Hepatocyte (in vitro differentiated cells): ENCODE measurements at regions not wholly inside any gene's neighbourhood (a gene's known extent, or its start where the extent isn't known, plus 50 kb on each side); places are given as distances from the start of the nearest gene placed in this dataset.

ENCODE experiments used
- DNase-seq: peaks from one replicate; pipeline ENCODE4 v3.0.0-alpha.2; 2016; ENCODE audit warnings: low spot score
- H2AFZ ChIP-seq: fragments of 200-600 bp; sonication (generic); 2 replicates; pipeline ENCODE4 v1.6.0; 2016; ENCODE audit warnings: antibody characterized with exemption, mild to moderate bottlenecking
- H3K27ac ChIP-seq: fragments of 200-600 bp; sonication (generic); 2 replicates; pipeline ENCODE4 v1.5.1; 2016; ENCODE audit warnings: mild to moderate bottlenecking
- H3K27me3 ChIP-seq: fragments of 200-600 bp; sonication (generic); 2 replicates; pipeline ENCODE4 v1.6.1; 2016
- H3K36me3 ChIP-seq: fragments of 200-600 bp; sonication (generic); replicated peaks from 2 replicates; pipeline ENCODE4 v1.5.1; 2016; ENCODE audit warnings: low read depth; ENCODE audit not compliant: insufficient read depth
- H3K4me1 ChIP-seq: fragments of 200-600 bp; sonication (generic); 2 replicates; pipeline ENCODE4 v1.5.1; 2016; ENCODE audit warnings: mild to moderate bottlenecking, moderate library complexity; ENCODE audit not compliant: insufficient read depth
- H3K4me2 ChIP-seq: fragments of 200-600 bp; sonication (generic); 2 replicates; pipeline ENCODE4 v1.6.0; 2016
- H3K4me3 ChIP-seq: fragments of 200-600 bp; sonication (generic); 2 replicates; pipeline ENCODE4 v1.5.1; 2016; ENCODE audit warnings: mild to moderate bottlenecking
- H3K79me2 ChIP-seq: fragments of 200-600 bp; sonication (generic); 2 replicates; pipeline ENCODE4 v1.6.0; 2017; ENCODE audit warnings: mild to moderate bottlenecking
- H3K9me2 ChIP-seq: fragments of 200-600 bp; sonication (generic); replicated peaks from 2 replicates; pipeline ENCODE4 v1.6.0; 2017; ENCODE audit warnings: mild to moderate bottlenecking; ENCODE audit not compliant: insufficient read depth
- H3K9me3 ChIP-seq: fragments of 200-600 bp; sonication (generic); 2 replicates; pipeline ENCODE4 v1.5.1; 2016; ENCODE audit warnings: low read depth, mild to moderate bottlenecking
- H4K20me1 ChIP-seq: fragments of 200-600 bp; sonication (generic); 2 replicates; pipeline ENCODE4 v1.6.0; 2016; ENCODE audit warnings: mild to moderate bottlenecking; ENCODE audit not compliant: insufficient read depth, poor library complexity, severe bottlenecking
- EZH2 ChIP-seq: fragments of 200-600 bp; sonication (generic); IDR thresholded peaks from 2 replicates; pipeline ENCODE4 v1.6.1; 2016; ENCODE audit warnings: antibody characterized with exemption, mild to moderate bottlenecking, borderline replicate concordance
- EZH2phosphoT487 ChIP-seq: fragments of 200-600 bp; sonication (generic); IDR thresholded peaks from one replicate; pipeline ENCODE4 v1.6.1; 2018; ENCODE audit warnings: antibody characterized with exemption, mild to moderate bottlenecking, low read depth, moderate library complexity; ENCODE audit not compliant: unreplicated experiment, severe bottlenecking
- WGBS: methylation state at CpG from one replicate; pipeline ENCODE4 v1.1.6; 2016; ENCODE audit warnings: low lambda C conversion rate; ENCODE audit errors: missing lambda C conversion rate; 5-methylcytosine and 5-hydroxymethylcytosine counted together
- TF ChIP-seq, protein P1 (sequence below): fragments of 200-600 bp; sonication (generic); IDR thresholded peaks from 2 replicates; pipeline ENCODE4 v1.5.1; 2016; ENCODE audit warnings: antibody characterized with exemption, mild to moderate bottlenecking; ENCODE audit not compliant: poor library complexity

DNA sequence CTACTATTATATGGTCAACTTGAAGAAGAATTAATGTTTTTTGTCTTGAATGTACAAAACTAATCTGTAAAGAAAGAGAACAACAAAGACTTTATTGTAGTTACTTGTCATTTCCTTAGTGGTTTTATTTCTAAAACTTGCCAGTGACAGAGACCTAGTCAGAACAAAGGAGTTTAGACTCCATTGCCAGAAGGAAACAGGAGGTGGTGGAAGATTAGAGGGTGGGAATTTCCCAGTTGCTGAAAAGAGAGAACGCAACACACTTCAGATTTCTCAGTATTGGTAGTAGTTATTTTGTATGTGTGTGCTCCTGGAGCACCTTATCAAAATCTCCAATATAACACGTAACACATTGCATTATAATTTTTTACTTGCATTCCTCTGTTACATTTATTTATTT lies 81.4 kb downstream of the CDCA7 start:
- no peaks in the 10 kb centered on the region for H3K27me3 ChIP-seq
- peaks cover 8% of the 10 kb centered on the region for H3K4me1 ChIP-seq
- no peak overlapping the region for H3K4me2 ChIP-seq
- DNase-seq, result no peak
- no peak overlapping the region for H3K27ac ChIP-seq
- no peaks in the 10 kb centered on the region for H3K9me3 ChIP-seq
- 98% methylated on average over 2 of the region's 2 CpGs for WGBS
- H3K9me2 ChIP-seq, result no peaks in the 10 kb centered on the region
- no peak overlapping the region for H2AFZ ChIP-seq
- H3K4me3 ChIP-seq, result no peak overlapping the region
- TF ChIP-seq, protein P1, sequence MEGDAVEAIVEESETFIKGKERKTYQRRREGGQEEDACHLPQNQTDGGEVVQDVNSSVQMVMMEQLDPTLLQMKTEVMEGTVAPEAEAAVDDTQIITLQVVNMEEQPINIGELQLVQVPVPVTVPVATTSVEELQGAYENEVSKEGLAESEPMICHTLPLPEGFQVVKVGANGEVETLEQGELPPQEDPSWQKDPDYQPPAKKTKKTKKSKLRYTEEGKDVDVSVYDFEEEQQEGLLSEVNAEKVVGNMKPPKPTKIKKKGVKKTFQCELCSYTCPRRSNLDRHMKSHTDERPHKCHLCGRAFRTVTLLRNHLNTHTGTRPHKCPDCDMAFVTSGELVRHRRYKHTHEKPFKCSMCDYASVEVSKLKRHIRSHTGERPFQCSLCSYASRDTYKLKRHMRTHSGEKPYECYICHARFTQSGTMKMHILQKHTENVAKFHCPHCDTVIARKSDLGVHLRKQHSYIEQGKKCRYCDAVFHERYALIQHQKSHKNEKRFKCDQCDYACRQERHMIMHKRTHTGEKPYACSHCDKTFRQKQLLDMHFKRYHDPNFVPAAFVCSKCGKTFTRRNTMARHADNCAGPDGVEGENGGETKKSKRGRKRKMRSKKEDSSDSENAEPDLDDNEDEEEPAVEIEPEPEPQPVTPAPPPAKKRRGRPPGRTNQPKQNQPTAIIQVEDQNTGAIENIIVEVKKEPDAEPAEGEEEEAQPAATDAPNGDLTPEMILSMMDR, result no peak
- TF ChIP-seq EZH2 (no peak), EZH2phosphoT487 (no peak)
- H4K20me1 ChIP-seq, result no peaks in the 10 kb centered on the region
- H3K79me2 ChIP-seq, result no peaks in the 10 kb centered on the region
- no peaks in the 10 kb centered on the region for H3K36me3 ChIP-seq

DNA sequence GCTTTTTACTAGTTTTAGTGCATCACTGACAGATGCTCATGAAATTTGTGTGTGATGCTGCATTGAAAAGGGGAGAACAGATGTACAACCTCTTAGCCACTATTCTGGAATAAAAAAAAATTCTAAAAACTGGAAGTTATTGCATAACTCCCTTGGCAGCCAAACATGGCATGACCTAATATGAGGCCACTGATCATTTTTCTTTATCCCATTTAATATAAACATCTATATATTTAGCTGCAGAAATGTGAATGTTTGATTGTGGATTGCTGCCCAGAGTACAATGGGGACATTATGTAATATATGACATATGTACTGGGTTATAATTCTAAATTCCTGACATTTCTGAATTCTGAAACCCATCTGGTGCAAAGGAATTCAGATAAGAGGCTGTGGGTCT lies 86.5 kb downstream of the CDCA7 start:
- no peak overlapping the region for H3K27ac ChIP-seq
- no peak overlapping the region for H3K4me2 ChIP-seq
- no peaks in the 10 kb centered on the region for H3K36me3 ChIP-seq
- TF ChIP-seq, protein P1, result no peak
- TF ChIP-seq EZH2phosphoT487 (no peak), EZH2 (no peak)
- no peaks in the 10 kb centered on the region for H3K27me3 ChIP-seq
- no peaks in the 10 kb centered on the region for H3K79me2 ChIP-seq
- H2AFZ ChIP-seq, result no peak overlapping the region
- H3K9me2 ChIP-seq, result no peaks in the 10 kb centered on the region
- DNase-seq, result no peak
- H3K9me3 ChIP-seq, result no peaks in the 10 kb centered on the region
- no peaks in the 10 kb centered on the region for H3K4me1 ChIP-seq
- no peak overlapping the region for H3K4me3 ChIP-seq
- H4K20me1 ChIP-seq, result no peaks in the 10 kb centered on the region

DNA sequence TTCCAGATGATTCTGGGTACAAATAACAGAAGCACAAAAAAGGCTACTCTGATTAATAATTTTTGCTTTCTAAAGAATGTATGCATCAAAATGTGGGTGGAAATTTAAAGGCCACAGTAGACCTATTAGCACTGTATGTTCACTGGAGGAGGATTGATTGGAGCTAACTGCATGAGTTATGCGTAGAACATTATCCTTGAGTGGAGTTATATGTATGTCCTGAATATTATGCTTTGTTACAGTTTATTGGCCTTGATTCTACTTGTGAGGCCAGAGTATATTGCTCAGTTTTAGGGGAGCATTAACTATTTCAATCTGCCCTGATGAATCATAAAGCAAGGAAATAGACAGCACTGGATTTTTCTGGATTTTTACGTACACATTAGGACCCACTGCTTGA lies 87.9 kb downstream of the CDCA7 start:
- no peaks in the 10 kb centered on the region for H3K9me3 ChIP-seq
- no peak for DNase-seq
- 75% methylated on average over 2 of the region's 2 CpGs for WGBS
- no peaks in the 10 kb centered on the region for H3K27me3 ChIP-seq
- H2AFZ ChIP-seq, result no peak overlapping the region
- H3K9me2 ChIP-seq, result no peaks in the 10 kb centered on the region
- no peak overlapping the region for H3K4me2 ChIP-seq
- TF ChIP-seq, protein P1, result no peak
- no peak for TF ChIP-seq EZH2phosphoT487
- no peak for TF ChIP-seq EZH2
- no peaks in the 10 kb centered on the region for H3K4me1 ChIP-seq
- H3K79me2 ChIP-seq, result no peaks in the 10 kb centered on the region
- H3K36me3 ChIP-seq, result no peaks in the 10 kb centered on the region
- no peak overlapping the region for H3K27ac ChIP-seq
- no peaks in the 10 kb centered on the region for H4K20me1 ChIP-seq
- no peak overlapping the region for H3K4me3 ChIP-seq

DNA sequence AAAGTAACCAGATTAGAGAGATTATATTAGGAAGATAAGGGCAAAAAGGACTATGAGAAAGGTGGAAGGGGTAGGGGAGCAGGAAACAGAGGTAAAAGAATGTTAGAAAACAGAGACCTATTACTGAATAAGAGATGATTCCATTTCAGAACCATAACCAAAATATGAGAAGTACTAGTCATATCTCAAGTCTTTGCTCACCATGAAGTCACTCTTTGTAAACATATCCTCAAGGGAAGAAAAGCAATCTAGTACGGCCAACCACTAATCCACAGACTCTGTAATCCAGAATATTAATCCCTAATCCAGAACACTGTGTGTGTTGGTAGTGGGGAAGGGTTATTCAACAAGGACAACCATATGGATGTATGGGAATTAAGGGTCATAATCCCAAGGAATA lies 92.0 kb downstream of the CDCA7 start:
- no peaks in the 10 kb centered on the region for H4K20me1 ChIP-seq
- H3K27ac ChIP-seq, result no peak overlapping the region
- H3K4me3 ChIP-seq, result no peak overlapping the region
- no peak for DNase-seq
- H3K9me3 ChIP-seq, result no peaks in the 10 kb centered on the region
- no peaks in the 10 kb centered on the region for H3K36me3 ChIP-seq
- no peaks in the 10 kb centered on the region for H3K27me3 ChIP-seq
- no peak overlapping the region for H3K4me2 ChIP-seq
- TF ChIP-seq EZH2phosphoT487, result no peak
- TF ChIP-seq EZH2, result no peak
- TF ChIP-seq, protein P1, result no peak
- H3K4me1 ChIP-seq, result peaks cover 3% of the 10 kb centered on the region
- WGBS, result 81% methylated on average over 1 of the region's 1 CpG
- H3K79me2 ChIP-seq, result no peaks in the 10 kb centered on the region
- no peak overlapping the region for H2AFZ ChIP-seq
- H3K9me2 ChIP-seq, result no peaks in the 10 kb centered on the region
